ENCODE measurements at regions not wholly inside any gene's neighbourhood (a gene's known extent, or its start where the extent isn't known, plus 50 kb on each side); places are given as distances from the start of the nearest gene placed in this dataset.

DNA sequence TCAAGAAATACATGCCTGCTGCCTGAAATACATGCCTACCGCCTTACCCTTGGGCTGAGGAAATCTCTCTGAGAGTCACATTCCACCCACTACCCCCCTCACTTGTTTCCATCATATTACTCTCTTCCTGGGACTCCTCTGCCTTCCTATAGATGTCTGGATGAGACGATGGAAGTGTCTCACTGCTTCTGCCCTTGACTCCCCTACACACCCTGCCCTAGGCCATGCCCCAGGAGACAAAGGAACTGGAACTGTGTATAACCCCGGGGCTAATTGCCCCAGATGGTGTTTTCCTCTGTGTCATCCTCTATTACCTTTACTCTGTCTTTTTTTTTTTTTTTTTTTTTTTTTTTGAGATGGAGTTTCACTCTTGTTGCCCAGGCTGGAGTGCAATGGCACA is 102.0 kb downstream of the GTPBP8 start:
- no peaks in the 10 kb centered on the region for H4K20me1 ChIP-seq (ENCODE audit: control insufficient read depth, extremely low read depth, insufficient read depth, low read length)
- H3K4me1 ChIP-seq (ENCODE audit: control insufficient read depth, extremely low read depth, insufficient read depth, low read length) = peaks cover 7% of the 10 kb centered on the region
- H2AFZ ChIP-seq (ENCODE audit: control insufficient read depth, low read length) = no peak overlapping the region
- no peaks in the 10 kb centered on the region for H3K9me3 ChIP-seq (ENCODE audit: control insufficient read depth, low read depth, low read length)
- H3K79me2 ChIP-seq (ENCODE audit: control insufficient read depth, insufficient read depth, low read length) = no peaks in the 10 kb centered on the region
- DNase-seq (ENCODE audit: low read depth, low spot score) (no peak), FAIRE-seq (no peak)
- H3K4me2 ChIP-seq (ENCODE audit: control insufficient read depth, extremely low read depth, insufficient read depth, low read depth, low read length) = no peak overlapping the region
- TF ChIP-seq, protein P1, sequence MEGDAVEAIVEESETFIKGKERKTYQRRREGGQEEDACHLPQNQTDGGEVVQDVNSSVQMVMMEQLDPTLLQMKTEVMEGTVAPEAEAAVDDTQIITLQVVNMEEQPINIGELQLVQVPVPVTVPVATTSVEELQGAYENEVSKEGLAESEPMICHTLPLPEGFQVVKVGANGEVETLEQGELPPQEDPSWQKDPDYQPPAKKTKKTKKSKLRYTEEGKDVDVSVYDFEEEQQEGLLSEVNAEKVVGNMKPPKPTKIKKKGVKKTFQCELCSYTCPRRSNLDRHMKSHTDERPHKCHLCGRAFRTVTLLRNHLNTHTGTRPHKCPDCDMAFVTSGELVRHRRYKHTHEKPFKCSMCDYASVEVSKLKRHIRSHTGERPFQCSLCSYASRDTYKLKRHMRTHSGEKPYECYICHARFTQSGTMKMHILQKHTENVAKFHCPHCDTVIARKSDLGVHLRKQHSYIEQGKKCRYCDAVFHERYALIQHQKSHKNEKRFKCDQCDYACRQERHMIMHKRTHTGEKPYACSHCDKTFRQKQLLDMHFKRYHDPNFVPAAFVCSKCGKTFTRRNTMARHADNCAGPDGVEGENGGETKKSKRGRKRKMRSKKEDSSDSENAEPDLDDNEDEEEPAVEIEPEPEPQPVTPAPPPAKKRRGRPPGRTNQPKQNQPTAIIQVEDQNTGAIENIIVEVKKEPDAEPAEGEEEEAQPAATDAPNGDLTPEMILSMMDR (optimal IDR thresholded peaks at IDR 0.05 in 1 of 3, IDR thresholded peaks at IDR 0.05 in 1 of 3, conservative IDR thresholded peaks at IDR 0.05 in 1 of 3; ENCODE audit: extremely low read depth in 1 of 3, insufficient read depth in 2 of 3, low read length in 3 of 3) = no peak
- no peak for TF ChIP-seq EZH2 (IDR thresholded peaks at IDR 0.05; ENCODE audit: low read length)
- no peak overlapping the region for H3K9ac ChIP-seq (ENCODE audit: control insufficient read depth, extremely low read depth, insufficient read depth, low read length)
- no peaks in the 10 kb centered on the region for H3K36me3 ChIP-seq (ENCODE audit: control insufficient read depth in 2 of 2, extremely low read depth in 1 of 2, insufficient read depth in 2 of 2, low read length in 2 of 2)
- H3K27ac ChIP-seq (ENCODE audit: control insufficient read depth, insufficient read depth, low read length) = no peak overlapping the region
- H3K27me3 ChIP-seq (ENCODE audit: control insufficient read depth, extremely low read depth, insufficient read depth, low read length) = no peaks in the 10 kb centered on the region
- H3K9me1 ChIP-seq (ENCODE audit: control insufficient read depth, extremely low read depth, insufficient read depth, low read length) = no peaks in the 10 kb centered on the region
- H3K4me3 ChIP-seq (ENCODE audit: control insufficient read depth in 2 of 3, extremely low read depth in 1 of 3, insufficient read depth in 2 of 3, low read depth in 1 of 3, low read length in 3 of 3) = no peak overlapping the region
- dilution Hi-C loops (cut with MboI; ENCODE audit: extremely low pct_ligation_motif_present, low sequenced_read_pairs) = no loop called here

- Histone ChIP-seq H3K9me1 (ENCODE audit: control insufficient read depth, extremely low read depth, insufficient read depth, low read length) (no peaks in the 10 kb centered on the region), H3K36me3 (ENCODE audit: control insufficient read depth in 2 of 2, extremely low read depth in 1 of 2, insufficient read depth in 2 of 2, low read length in 2 of 2) (no peaks in the 10 kb centered on the region), H3K4me2 (ENCODE audit: control insufficient read depth, extremely low read depth, insufficient read depth, low read depth, low read length) (no peak overlapping the region), H3K4me3 (ENCODE audit: control insufficient read depth in 2 of 3, extremely low read depth in 1 of 3, insufficient read depth in 2 of 3, low read depth in 1 of 3, low read length in 3 of 3) (no peak overlapping the region), H3K27me3 (ENCODE audit: control insufficient read depth, extremely low read depth, insufficient read depth, low read length) (no peaks in the 10 kb centered on the region), H3K79me2 (ENCODE audit: control insufficient read depth, insufficient read depth, low read length) (no peaks in the 10 kb centered on the region), H3K9me3 (ENCODE audit: control insufficient read depth, low read depth, low read length) (no peaks in the 10 kb centered on the region), H3K4me1 (ENCODE audit: control insufficient read depth, extremely low read depth, insufficient read depth, low read length) (peaks cover 20% of the 10 kb centered on the region), H4K20me1 (ENCODE audit: control insufficient read depth, extremely low read depth, insufficient read depth, low read length) (no peaks in the 10 kb centered on the region), H3K9ac (ENCODE audit: control insufficient read depth, extremely low read depth, insufficient read depth, low read length) (no peak overlapping the region), H2AFZ (ENCODE audit: control insufficient read depth, low read length) (no peak overlapping the region), H3K27ac (ENCODE audit: control insufficient read depth, insufficient read depth, low read length) (no peak overlapping the region)
- FAIRE-seq = no peak
- dilution Hi-C loops (cut with MboI; ENCODE audit: extremely low pct_ligation_motif_present, low sequenced_read_pairs) = no loop called here
- DNase-seq (ENCODE audit: low read depth, low spot score) = no peak
- TF ChIP-seq, protein P1 (optimal IDR thresholded peaks at IDR 0.05 in 1 of 3, IDR thresholded peaks at IDR 0.05 in 1 of 3, conservative IDR thresholded peaks at IDR 0.05 in 1 of 3; ENCODE audit: extremely low read depth in 1 of 3, insufficient read depth in 2 of 3, low read length in 3 of 3) = no peak
These were observed 103.8 kb downstream of the GTPBP8 start for GRCh38 chr3:113094337-113095221.
